K562 (cell line): ENCODE measurements at regions not wholly inside any gene's neighbourhood (a gene's known extent, or its start where the extent isn't known, plus 50 kb on each side); places are given as distances from the start of the nearest gene placed in this dataset.

ENCODE experiments used
- ATAC-seq: fragments of 200-7000 bp; cut with Tn5 transposase; 3 replicates; pipeline ENCODE4 v1.9.1; 2020; ENCODE audit warnings: moderate library complexity
- BruUV-seq: library from RNA; stranded (reverse); fragments of 400-500 nt; replicated peaks from 2 replicates; lab custom pipeline; 2021; lab: Mats Ljungman, UMichigan
- CTCF ChIA-PET: fragments of 300-600 bp; formaldehyde crosslinking; extraction: SDS; loops from one replicate; lab custom pipeline; 2021; ENCODE audit warnings: low intra/inter-chr PET ratio; lab: Yijun Ruan, JAX
- POLR2A ChIA-PET: fragments of 300-600, 350-650 bp; sonication (Branson Sonifier 250); formaldehyde crosslinking; extraction: SDS; loops from one replicate; lab custom pipeline; 2021; ENCODE audit warnings: antibody characterized with exemption, inconsistent platforms; lab: Yijun Ruan, JAX
- DNase-seq, 4 experiments: peaks; one replicate each; pipeline versions ENCODE4 v3.0.0 to v3.0.0-alpha.2; 2011 to 2018; ENCODE audit warnings: low spot score in 3 of 4, mixed read lengths in 3 of 4; ENCODE audit errors: extremely low read depth in 1 of 4
- FAIRE-seq: peaks from 2 replicates; lab custom pipeline; 2011; peaks lifted over from hg19 to GRCh38; lab: Jason Lieb, UNC
- H2AFZ ChIP-seq: 2 replicates; pipeline ENCODE4 v1.6.0; 2011; ENCODE audit warnings: low read depth, low read length, control low read depth, inconsistent platforms
- H3K27ac ChIP-seq: fragments of 200-600 bp; 3 replicates; pipeline ENCODE4 v1.8.0; 2011; ENCODE audit warnings: low read depth, mild to moderate bottlenecking, control low read depth, inconsistent platforms, low read length, moderate library complexity, mixed read lengths; ENCODE audit errors: extremely low read depth
- H3K27me3 ChIP-seq, 2 experiments: fragments of 300-600 bp in 1 of 2; 2 replicates in 1 of 2; 3 replicates in 1 of 2; pipeline versions ENCODE4 v1.6.0 to v1.8.0; 2011; ENCODE audit warnings: inconsistent platforms in 2 of 2, low read length in 2 of 2, mild to moderate bottlenecking in 1 of 2, mixed read lengths in 1 of 2, moderate library complexity in 1 of 2; ENCODE audit not compliant: control insufficient read depth in 2 of 2, insufficient read depth in 2 of 2
- H3K36me3 ChIP-seq: fragments of 300-600 bp; 3 replicates; pipeline ENCODE4 v1.8.0; 2011; ENCODE audit warnings: mild to moderate bottlenecking, low read length, inconsistent platforms; ENCODE audit not compliant: control insufficient read depth, insufficient read depth
- H3K4me1 ChIP-seq, 2 experiments: fragments of 200-600 bp in 1 of 2; replicated peaks in 1 of 2; 2 replicates in 1 of 2; 3 replicates in 1 of 2; pipeline versions ENCODE4 v1.5.1 to v1.8.0; 2011; ENCODE audit warnings: inconsistent platforms in 2 of 2, low read length in 2 of 2, mild to moderate bottlenecking in 1 of 2, mixed read lengths in 1 of 2, moderate library complexity in 1 of 2; ENCODE audit not compliant: control insufficient read depth in 2 of 2, insufficient read depth in 2 of 2
- H3K4me2 ChIP-seq: 2 replicates; pipeline ENCODE4 v1.6.1; 2011; ENCODE audit warnings: low read length, control low read depth, inconsistent platforms, mixed read lengths; ENCODE audit not compliant: insufficient read depth
- H3K4me3 ChIP-seq: fragments of 200-600 bp; sonication (generic), shearing (Covaris generic); 2 replicates; pipeline ENCODE4 v1.5.1; 2016; ENCODE audit warnings: control low read depth, inconsistent platforms
- H3K79me2 ChIP-seq: fragments of 200-600 bp; 3 replicates; pipeline ENCODE4 v1.8.0; 2011; ENCODE audit warnings: low read length, inconsistent platforms; ENCODE audit not compliant: control insufficient read depth, insufficient read depth
- H3K9ac ChIP-seq, 2 experiments: 2 replicates each; pipeline versions ENCODE4 v1.6.0 to v1.6.1; 2011; ENCODE audit warnings: low read depth in 2 of 2, low read length in 2 of 2, control low read depth in 1 of 2, inconsistent platforms in 1 of 2, mild to moderate bottlenecking in 1 of 2, mixed read lengths in 1 of 2; ENCODE audit not compliant: insufficient read depth in 1 of 2
- H3K9me1 ChIP-seq: one replicate; pipeline ENCODE4 v1.6.0; 2011; ENCODE audit warnings: inconsistent platforms, mild to moderate bottlenecking, low read length, moderate library complexity; ENCODE audit not compliant: control insufficient read depth, insufficient read depth
- H3K9me3 ChIP-seq: replicated peaks from 2 replicates; pipeline ENCODE4 v1.5.1; 2011; ENCODE audit warnings: low read depth, low read length, inconsistent platforms; ENCODE audit not compliant: control insufficient read depth, insufficient read depth
- H4K20me1 ChIP-seq: replicated peaks from 2 replicates; pipeline ENCODE4 v1.6.1; 2011; ENCODE audit warnings: low read length, inconsistent platforms, mixed read lengths; ENCODE audit not compliant: control insufficient read depth, insufficient read depth
- E2F1 ChIP-seq: sonication (generic); formaldehyde crosslinking; IDR thresholded peaks from 2 replicates; pipeline ENCODE4 v1.8.1; 2023; ENCODE audit warnings: mild to moderate bottlenecking, missing genetic modification reagents, moderate library complexity
- GABPB2 ChIP-seq: fragments of 250-450 bp; sonication (Bioruptor Pico); conservative IDR thresholded peaks from 2 replicates; pipeline ENCODE4 v1.5.1; 2021; ENCODE audit warnings: mild to moderate bottlenecking
- KLF13 ChIP-seq: fragments of 450-650 bp; IDR thresholded peaks from 2 replicates; pipeline ENCODE4 v1.6.1; 2016; ENCODE audit warnings: missing genetic modification characterization, low read depth, mild to moderate bottlenecking, missing compliant biosample characterization, moderate library complexity, borderline replicate concordance
- MAZ ChIP-seq, 2 experiments: fragments of 450-650 bp in 1 of 2; sonication (generic) in 1 of 2; formaldehyde crosslinking; IDR thresholded peaks in 1 of 2; conservative IDR thresholded peaks in 1 of 2; 2 replicates each; pipeline versions ENCODE4 v1.4.0 to v1.5.0; 2020; ENCODE audit warnings: mild to moderate bottlenecking in 1 of 2, missing genetic modification reagents in 1 of 2
- PRPF4 ChIP-seq: fragments of 200-400 bp; formaldehyde crosslinking; IDR thresholded peaks from one replicate; pipeline ENCODE4 v1.6.1; 2017; ENCODE audit warnings: low read length, low read depth, mild to moderate bottlenecking; ENCODE audit not compliant: insufficient read depth, poor library complexity, severe bottlenecking
- ZNF766 ChIP-seq: fragments of 200-800 bp; sonication (Bioruptor generic); conservative IDR thresholded peaks from 2 replicates; pipeline ENCODE4 v1.6.1; 2016; ENCODE audit warnings: missing genetic modification characterization, missing compliant biosample characterization
- WGBS: fragments of 100-300 bp; shearing (Covaris generic); methylation state at CpG from one replicate; pipeline ENCODE4 v1.1.6; 2016; ENCODE audit warnings: low coverage, mixed read lengths; ENCODE audit not compliant: insufficient coverage; ENCODE audit errors: missing lambda C conversion rate; 5-methylcytosine and 5-hydroxymethylcytosine counted together
- in situ Hi-C: fragments of 300-500 bp; cut with MboI; formaldehyde crosslinking; loops from 4 replicates; pipeline ENCODE4 v1.15.0; 2018; ENCODE audit warnings: inconsistent platforms, mixed read lengths
- intact Hi-C: fragments of 100-400 bp; cut with micrococcal nuclease; formaldehyde crosslinking; loops from 2 replicates; pipeline ENCODE4 v1.14.2; 2022
- TF ChIP-seq, protein P1 (sequence below): fragments of 250-450 bp; sonication (Bioruptor Pico); IDR thresholded peaks from 2 replicates; pipeline ENCODE4 v1.5.0; 2021
- TF ChIP-seq, protein P2 (sequence below): fragments of 250-450 bp; sonication (Bioruptor Pico); IDR thresholded peaks from 2 replicates; pipeline ENCODE4 v1.8.0; 2022; ENCODE audit warnings: moderate library complexity, mild to moderate bottlenecking, inconsistent platforms

- no peak for TF ChIP-seq KLF13 (tag)
- no peak for TF ChIP-seq GABPB2 (CRISPR knock-in tag)
- TF ChIP-seq, protein P1, sequence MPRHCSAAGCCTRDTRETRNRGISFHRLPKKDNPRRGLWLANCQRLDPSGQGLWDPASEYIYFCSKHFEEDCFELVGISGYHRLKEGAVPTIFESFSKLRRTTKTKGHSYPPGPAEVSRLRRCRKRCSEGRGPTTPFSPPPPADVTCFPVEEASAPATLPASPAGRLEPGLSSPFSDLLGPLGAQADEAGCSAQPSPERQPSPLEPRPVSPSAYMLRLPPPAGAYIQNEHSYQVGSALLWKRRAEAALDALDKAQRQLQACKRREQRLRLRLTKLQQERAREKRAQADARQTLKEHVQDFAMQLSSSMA = no peak
- TF ChIP-seq PRPF4 = no peak
- TF ChIP-seq ZNF766 (CRISPR knock-in tag) = no peak
- TF ChIP-seq E2F1 (CRISPR knock-in tag) = no peak
Measured at GRCh38 chr1:82597141-82597540, 796.4 kb downstream of the ADGRL2 start (continued).

GRCh38 chr1:82593561-82593960, 792.8 kb downstream of the ADGRL2 start:
- FAIRE-seq (no peak), DNase-seq (no peak), ATAC-seq (no peak)
- no peak overlapping the region for H3K4me2 ChIP-seq
- H3K27ac ChIP-seq = no peak overlapping the region
- peaks cover 1% of the 10 kb centered on the region; the same call in 1 of the 2 replicates for H3K9me3 ChIP-seq
- intact Hi-C loops = no loop called here
- H2AFZ ChIP-seq = no peak overlapping the region
- H3K9me1 ChIP-seq = no peaks in the 10 kb centered on the region
- no peak overlapping the region for H3K4me3 ChIP-seq
- ChIA-PET CTCF (no interaction called here), POLR2A (no interaction called here)
- no peaks in the 10 kb centered on the region for H3K36me3 ChIP-seq
- no peaks in the 10 kb centered on the region for H3K27me3 ChIP-seq
- in situ Hi-C loops = no loop called here
- BruUV-seq = no TSS peak
- no peaks in the 10 kb centered on the region for H3K79me2 ChIP-seq
- no peak overlapping the region for H3K9ac ChIP-seq
- H3K4me1 ChIP-seq = no peaks in the 10 kb centered on the region
- 0% methylated on average over 1 of the region's 2 CpGs for WGBS
- H4K20me1 ChIP-seq = no peaks in the 10 kb centered on the region
- TF ChIP-seq, protein P2, sequence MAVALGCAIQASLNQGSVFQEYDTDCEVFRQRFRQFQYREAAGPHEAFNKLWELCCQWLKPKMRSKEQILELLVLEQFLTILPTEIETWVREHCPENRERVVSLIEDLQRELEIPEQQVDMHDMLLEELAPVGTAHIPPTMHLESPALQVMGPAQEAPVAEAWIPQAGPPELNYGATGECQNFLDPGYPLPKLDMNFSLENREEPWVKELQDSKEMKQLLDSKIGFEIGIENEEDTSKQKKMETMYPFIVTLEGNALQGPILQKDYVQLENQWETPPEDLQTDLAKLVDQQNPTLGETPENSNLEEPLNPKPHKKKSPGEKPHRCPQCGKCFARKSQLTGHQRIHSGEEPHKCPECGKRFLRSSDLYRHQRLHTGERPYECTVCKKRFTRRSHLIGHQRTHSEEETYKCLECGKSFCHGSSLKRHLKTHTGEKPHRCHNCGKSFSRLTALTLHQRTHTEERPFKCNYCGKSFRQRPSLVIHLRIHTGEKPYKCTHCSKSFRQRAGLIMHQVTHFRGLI (CRISPR knock-in tag) = no peak
- TF ChIP-seq MAZ (CRISPR knock-in tag; conservative IDR thresholded peaks at IDR 0.05 in 1 of 2, IDR thresholded peaks at IDR 0.05 in 1 of 2) = no peak
